HEK293 (cell line): ENCODE measurements at regions not wholly inside any gene's neighbourhood (a gene's known extent, or its start where the extent isn't known, plus 50 kb on each side); places are given as distances from the start of the nearest gene placed in this dataset.

Experiments used
- CTCF ChIA-PET: fragments of 350-600 bp; formaldehyde crosslinking; extraction: SDS; loops from one replicate; lab custom pipeline; 2021; ENCODE audit warnings: antibody characterized with exemption; lab: Yijun Ruan, JAX
- POLR2A ChIA-PET: fragments of 300-600 bp; formaldehyde crosslinking; extraction: SDS; loops from one replicate; lab custom pipeline; 2020; ENCODE audit warnings: antibody characterized with exemption, inconsistent platforms; lab: Yijun Ruan, JAX
- H3K27ac ChIP-seq: fragments of 200-500 bp; sonication (Bioruptor generic); 2 replicates; pipeline ENCODE4 v1.5.1; 2014; ENCODE audit warnings: low read depth, low read length, control low read depth, inconsistent platforms; ENCODE audit errors: extremely low read depth
- H3K36me3 ChIP-seq, 2 experiments: fragments of 200-500 bp in 1 of 2; sonication (Bioruptor generic) in 1 of 2; 1 replicate in 1 of 2; 2 replicates in 1 of 2; pipeline ENCODE4 v1.5.1; 2014 to 2017; ENCODE audit warnings: inconsistent platforms in 2 of 2, low read length in 2 of 2; ENCODE audit not compliant: control insufficient read depth in 2 of 2, insufficient read depth in 1 of 2
- H3K4me1 ChIP-seq: fragments of 200-500 bp; sonication (Bioruptor generic); 2 replicates; pipeline ENCODE4 v1.5.1; 2014; ENCODE audit warnings: mild to moderate bottlenecking, low read length, inconsistent platforms; ENCODE audit not compliant: control insufficient read depth, insufficient read depth
- H3K4me3 ChIP-seq: 2 replicates; pipeline ENCODE4 v1.5.1; 2011; ENCODE audit warnings: low read depth, mild to moderate bottlenecking, control low read depth, low read length, moderate library complexity
- H3K9me3 ChIP-seq: fragments of 200-500 bp; sonication (Bioruptor generic); 2 replicates; pipeline ENCODE4 v1.5.1; 2014; ENCODE audit warnings: low read depth, low read length, inconsistent platforms; ENCODE audit not compliant: control insufficient read depth, insufficient read depth
- GLIS1 ChIP-seq: fragments of 450-650 bp; formaldehyde crosslinking; IDR thresholded peaks from 2 replicates; pipeline ENCODE4 v1.5.1; 2016; ENCODE audit warnings: missing biosample characterization, missing genetic modification characterization
- HOXC10 ChIP-seq: sonication (generic); formaldehyde crosslinking; IDR thresholded peaks from 2 replicates; pipeline ENCODE4 v1.8.1; 2023; ENCODE audit warnings: mild to moderate bottlenecking, missing genetic modification reagents
- MZF1 ChIP-seq: fragments of 450-650 bp; formaldehyde crosslinking; IDR thresholded peaks from 2 replicates; pipeline ENCODE4 v1.5.1; 2017; ENCODE audit warnings: missing biosample characterization, missing genetic modification characterization, borderline replicate concordance
- SALL2 ChIP-seq: fragments of 450-650 bp; formaldehyde crosslinking; IDR thresholded peaks from 2 replicates; pipeline ENCODE4 v1.5.0; 2017; ENCODE audit warnings: missing biosample characterization, mild to moderate bottlenecking, missing genetic modification characterization, borderline replicate concordance
- SCRT2 ChIP-seq: fragments of 450-650 bp; formaldehyde crosslinking; IDR thresholded peaks from 2 replicates; pipeline ENCODE4 v1.5.1; 2016; ENCODE audit warnings: missing biosample characterization, missing genetic modification characterization
- TSHZ1 ChIP-seq: fragments of 450-650 bp; formaldehyde crosslinking; IDR thresholded peaks from 2 replicates; pipeline ENCODE4 v1.5.1; 2016; ENCODE audit warnings: missing biosample characterization, missing genetic modification characterization, borderline replicate concordance
- ZEB2 ChIP-seq: fragments of 450-650 bp; formaldehyde crosslinking; IDR thresholded peaks from 2 replicates; pipeline ENCODE4 v1.5.1; 2016; ENCODE audit warnings: missing biosample characterization, missing genetic modification characterization
- ZFP69B ChIP-seq: fragments of 450-650 bp; formaldehyde crosslinking; IDR thresholded peaks from 2 replicates; pipeline ENCODE4 v1.5.1; 2016; ENCODE audit warnings: missing biosample characterization, missing genetic modification characterization
- ZIC2 ChIP-seq: fragments of 450-650 bp; formaldehyde crosslinking; IDR thresholded peaks from 2 replicates; pipeline ENCODE4 v1.5.1; 2016; ENCODE audit warnings: missing biosample characterization, missing genetic modification characterization
- ZNF10 ChIP-seq: fragments of 450-650 bp; formaldehyde crosslinking; IDR thresholded peaks from 2 replicates; pipeline ENCODE4 v1.5.1; 2017; ENCODE audit warnings: missing biosample characterization, missing genetic modification characterization
- ZNF19 ChIP-seq: fragments of 450-650 bp; formaldehyde crosslinking; IDR thresholded peaks from 2 replicates; pipeline ENCODE4; 2016; ENCODE audit warnings: missing biosample characterization, missing genetic modification characterization, low read depth
- ZNF202 ChIP-seq: fragments of 450-650 bp; formaldehyde crosslinking; IDR thresholded peaks from 2 replicates; pipeline ENCODE4 v1.5.1; 2016; ENCODE audit warnings: missing biosample characterization, missing genetic modification characterization, borderline replicate concordance
- ZNF26 ChIP-seq: fragments of 450-650 bp; formaldehyde crosslinking; IDR thresholded peaks from 2 replicates; pipeline ENCODE4 v1.5.1; 2016; ENCODE audit warnings: missing biosample characterization, missing genetic modification characterization
- ZNF280C ChIP-seq: fragments of 450-650 bp; formaldehyde crosslinking; IDR thresholded peaks from 2 replicates; pipeline ENCODE4 v1.5.1; 2016; ENCODE audit warnings: missing biosample characterization, missing genetic modification characterization
- ZNF350 ChIP-seq: fragments of 450-650 bp; formaldehyde crosslinking; IDR thresholded peaks from 2 replicates; pipeline ENCODE4 v1.5.0; 2017; ENCODE audit warnings: missing biosample characterization, mild to moderate bottlenecking, missing genetic modification characterization
- ZNF423 ChIP-seq: fragments of 450-650 bp; formaldehyde crosslinking; IDR thresholded peaks from 2 replicates; pipeline ENCODE4 v1.5.1; 2016; ENCODE audit warnings: missing biosample characterization, missing genetic modification characterization
- ZNF426 ChIP-seq: fragments of 450-650 bp; formaldehyde crosslinking; IDR thresholded peaks from 2 replicates; pipeline ENCODE4 v1.5.1; 2017; ENCODE audit warnings: missing biosample characterization, missing genetic modification characterization, mild to moderate bottlenecking, inconsistent platforms, moderate library complexity
- ZNF501 ChIP-seq: fragments of 450-650 bp; formaldehyde crosslinking; IDR thresholded peaks from 2 replicates; pipeline ENCODE4 v1.5.1; 2016; ENCODE audit warnings: missing biosample characterization, missing genetic modification characterization
- ZNF510 ChIP-seq: fragments of 450-650 bp; formaldehyde crosslinking; IDR thresholded peaks from 2 replicates; pipeline ENCODE4 v1.5.1; 2018; ENCODE audit warnings: mild to moderate bottlenecking, missing genetic modification characterization, missing biosample characterization; ENCODE audit not compliant: insufficient replicate concordance
- ZNF548 ChIP-seq: fragments of 450-650 bp; formaldehyde crosslinking; IDR thresholded peaks from 2 replicates; pipeline ENCODE4 v1.5.1; 2016; ENCODE audit warnings: missing biosample characterization, missing genetic modification characterization
- ZNF621 ChIP-seq: fragments of 450-650 bp; formaldehyde crosslinking; IDR thresholded peaks from 2 replicates; pipeline ENCODE4 v1.5.1; 2017; ENCODE audit warnings: missing biosample characterization, missing genetic modification characterization
- ZNF624 ChIP-seq: fragments of 450-650 bp; formaldehyde crosslinking; IDR thresholded peaks from 2 replicates; pipeline ENCODE4 v1.5.1; 2017; ENCODE audit warnings: missing biosample characterization, missing genetic modification characterization
- ZNF654 ChIP-seq: fragments of 450-650 bp; formaldehyde crosslinking; IDR thresholded peaks from 2 replicates; pipeline ENCODE4 v1.5.1; 2016; ENCODE audit warnings: low read depth, missing biosample characterization, missing genetic modification characterization
- ZNF660 ChIP-seq: fragments of 450-650 bp; IDR thresholded peaks from 2 replicates; pipeline ENCODE4 v1.5.1; 2018; ENCODE audit warnings: missing biosample characterization, mild to moderate bottlenecking, missing genetic modification characterization
- ZNF776 ChIP-seq: fragments of 450-650 bp; formaldehyde crosslinking; IDR thresholded peaks from 2 replicates; pipeline ENCODE4 v1.5.0; 2017; ENCODE audit warnings: missing biosample characterization, missing genetic modification characterization, borderline replicate concordance
- ZNF791 ChIP-seq: fragments of 450-650 bp; formaldehyde crosslinking; IDR thresholded peaks from 2 replicates; pipeline ENCODE4 v1.5.1; 2016; ENCODE audit warnings: missing biosample characterization, missing genetic modification characterization
- ZSCAN16 ChIP-seq: fragments of 450-650 bp; formaldehyde crosslinking; IDR thresholded peaks from 2 replicates; pipeline ENCODE4 v1.5.1; 2016; ENCODE audit warnings: missing biosample characterization, missing genetic modification characterization
- TF ChIP-seq, protein P1 (sequence below): fragments of 450-650 bp; formaldehyde crosslinking; IDR thresholded peaks from 2 replicates; pipeline ENCODE4 v1.5.1; 2017; ENCODE audit warnings: missing biosample characterization, missing genetic modification characterization

DNA sequence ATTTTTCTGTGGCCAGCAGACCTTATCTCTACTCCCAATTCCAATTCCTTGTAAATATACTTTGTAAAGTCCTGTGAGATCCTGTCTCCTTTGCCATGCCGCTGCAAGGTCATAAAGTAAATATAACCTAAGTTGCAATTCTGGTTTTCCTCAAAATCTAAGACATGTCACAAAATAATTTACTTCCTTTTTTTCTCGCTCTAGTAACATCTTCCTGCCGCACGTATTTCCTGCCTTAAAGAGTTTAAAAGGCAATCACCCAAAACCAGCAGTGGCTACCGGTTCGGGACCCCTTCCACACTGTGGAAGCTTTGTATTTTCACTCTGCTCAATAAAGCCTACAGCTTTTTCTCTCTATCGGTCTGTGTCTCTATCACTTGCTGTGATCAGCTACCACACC, 832.0 kb upstream of the SLITRK5 start:
- CTCF ChIA-PET, result no interaction called here
- no peaks in the 10 kb centered on the region for H3K36me3 ChIP-seq
- H3K4me3 ChIP-seq, result no peak overlapping the region
- no peaks in the 10 kb centered on the region for H3K9me3 ChIP-seq
- H3K27ac ChIP-seq, result no peak overlapping the region
- no peaks in the 10 kb centered on the region for H3K4me1 ChIP-seq
- POLR2A ChIA-PET, result no interaction called here
- TF ChIP-seq ZNF624 (tag by site-specific recombination) (no peak), ZNF350 (no peak), GLIS1 (tag by site-specific recombination) (no peak), ZNF510 (no peak), MZF1 (tag by site-specific recombination) (no peak), ZNF654 (tag by site-specific recombination) (no peak), ZEB2 (tag by site-specific recombination) (no peak), ZNF548 (tag by site-specific recombination) (no peak), TSHZ1 (tag by site-specific recombination) (no peak), ZNF19 (tag by site-specific recombination) (no peak), ZNF660 (tag by site-specific recombination) (no peak)

DNA sequence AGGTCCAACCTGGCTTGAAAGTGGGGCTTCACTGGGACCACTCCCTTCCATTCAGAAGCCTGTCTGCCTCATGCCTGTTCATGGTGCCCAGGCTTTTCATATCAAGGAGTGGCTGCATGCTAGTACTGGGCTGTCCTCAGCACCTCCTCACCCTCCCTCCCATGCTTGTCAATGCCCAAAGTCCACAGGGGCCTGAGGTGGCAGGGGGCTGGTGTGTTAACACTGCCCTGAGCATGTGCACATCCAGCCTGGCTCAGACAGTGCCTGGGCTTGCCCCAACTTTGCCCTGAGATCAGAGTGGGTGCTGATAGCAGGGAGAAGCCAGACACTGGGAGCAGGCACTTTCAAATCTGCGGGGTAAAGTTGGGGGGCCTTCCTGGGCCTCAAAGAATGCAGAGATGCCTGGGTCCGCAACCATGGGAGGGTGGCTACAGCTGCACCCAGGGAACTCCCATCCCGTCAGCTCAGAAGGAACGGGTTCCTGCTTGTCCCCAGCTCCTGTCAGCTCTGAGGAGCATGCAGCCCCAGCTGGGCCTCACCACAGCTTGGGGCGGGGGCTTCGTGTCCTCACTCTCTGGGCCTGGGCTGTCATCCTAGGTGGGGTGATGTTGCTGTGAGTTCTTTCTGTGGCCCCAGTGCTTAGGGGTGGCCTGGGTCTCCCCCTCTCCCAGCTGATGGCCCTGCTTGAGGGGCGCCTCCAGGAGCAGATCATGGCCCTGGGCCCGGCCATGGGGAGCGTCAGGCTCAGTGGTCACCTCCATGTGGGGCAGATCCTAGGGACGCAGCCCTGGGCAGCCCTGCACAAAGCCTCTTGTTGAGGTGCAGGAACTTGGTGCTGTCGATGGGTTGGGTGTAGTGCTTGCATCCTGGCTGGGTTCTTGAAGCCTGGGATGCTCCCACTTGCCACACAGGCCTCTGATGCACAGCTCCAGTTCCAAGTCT, 830.6 kb upstream of the SLITRK5 start:
- Histone ChIP-seq H3K4me1 (no peaks in the 10 kb centered on the region), H3K9me3 (no peaks in the 10 kb centered on the region), H3K4me3 (no peak overlapping the region), H3K27ac (no peak overlapping the region), H3K36me3 (no peaks in the 10 kb centered on the region)
- POLR2A ChIA-PET, result no interaction called here
- CTCF ChIA-PET, result interaction anchor here (0.7 kb wide), 1 partner anchor 46 kb away, joined by 3 read pairs; no protein-coding TSS in a partner anchor
- TF ChIP-seq SALL2 (no peak), HOXC10 (CRISPR knock-in tag) (no peak), ZIC2 (no peak), ZNF621 (tag by site-specific recombination) (no peak), SCRT2 (no peak), ZNF280C (no peak), ZNF423 (tag by site-specific recombination) (no peak), ZNF26 (no peak), ZNF501 (tag by site-specific recombination) (no peak), ZNF202 (tag by site-specific recombination) (no peak), ZNF426 (tag by site-specific recombination) (no peak), ZSCAN16 (no peak), ZNF776 (tag by site-specific recombination) (no peak), ZNF791 (tag by site-specific recombination) (no peak), ZNF10 (tag by site-specific recombination) (no peak), ZFP69B (tag by site-specific recombination) (no peak)
- TF ChIP-seq, protein P1, sequence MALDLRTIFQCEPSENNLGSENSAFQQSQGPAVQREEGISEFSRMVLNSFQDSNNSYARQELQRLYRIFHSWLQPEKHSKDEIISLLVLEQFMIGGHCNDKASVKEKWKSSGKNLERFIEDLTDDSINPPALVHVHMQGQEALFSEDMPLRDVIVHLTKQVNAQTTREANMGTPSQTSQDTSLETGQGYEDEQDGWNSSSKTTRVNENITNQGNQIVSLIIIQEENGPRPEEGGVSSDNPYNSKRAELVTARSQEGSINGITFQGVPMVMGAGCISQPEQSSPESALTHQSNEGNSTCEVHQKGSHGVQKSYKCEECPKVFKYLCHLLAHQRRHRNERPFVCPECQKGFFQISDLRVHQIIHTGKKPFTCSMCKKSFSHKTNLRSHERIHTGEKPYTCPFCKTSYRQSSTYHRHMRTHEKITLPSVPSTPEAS (tag by site-specific recombination), result no peak
